Esophagus muscularis mucosa (tissue), 2 donors: ENCODE measurements at regions not wholly inside any gene's neighbourhood (a gene's known extent, or its start where the extent isn't known, plus 50 kb on each side); places are given as distances from the start of the nearest gene placed in this dataset.

Experiments used
- POLR2A ChIP-seq: fragments of 450-650 bp; IDR thresholded peaks from one replicate; pipeline ENCODE4 v1.6.1; 2017; ENCODE audit warnings: antibody characterized with exemption, moderate library complexity, mild to moderate bottlenecking, low read depth
- POLR2AphosphoS5 ChIP-seq, 2 donors: sonication (generic); formaldehyde crosslinking; IDR thresholded peaks; one replicate each; pipeline ENCODE4 v1.6.1; 2017; ENCODE audit warnings: antibody characterized with exemption in 2 of 2

DNA sequence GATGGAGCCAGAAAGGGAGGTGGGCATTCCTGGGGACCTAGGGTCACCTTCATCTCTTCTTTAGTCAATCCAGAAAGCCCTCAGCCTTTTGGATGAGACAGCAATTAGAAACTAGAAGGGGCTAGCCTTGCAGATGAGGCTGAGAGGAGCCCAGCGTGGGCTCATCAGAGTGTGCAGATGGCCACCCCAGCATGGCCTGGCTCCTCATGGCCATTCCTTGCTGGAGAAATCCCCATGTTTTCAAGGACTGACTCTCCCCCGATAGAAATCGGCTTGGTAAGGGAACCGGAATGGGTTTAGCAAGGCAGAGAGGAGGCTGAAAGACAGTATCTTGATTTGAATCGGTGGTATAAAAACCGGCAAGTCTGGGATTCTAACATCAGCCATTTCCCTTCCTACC lies 274.6 kb downstream of the BUD13 start:
- no peak for TF ChIP-seq POLR2A
- no peak for TF ChIP-seq POLR2AphosphoS5 (IDR thresholded peaks at IDR 0.05)
